NOMO-1 treated with DMSO at 0.1 percent for 48 hours (cell line): ENCODE measurements at regions not wholly inside any gene's neighbourhood (a gene's known extent, or its start where the extent isn't known, plus 50 kb on each side); places are given as distances from the start of the nearest gene placed in this dataset.

Source experiments
- DNase-seq: peaks from one replicate; lab custom pipeline; 2025; ENCODE audit not compliant: unreplicated experiment; lab: John Stamatoyannopoulos, UW

DNA sequence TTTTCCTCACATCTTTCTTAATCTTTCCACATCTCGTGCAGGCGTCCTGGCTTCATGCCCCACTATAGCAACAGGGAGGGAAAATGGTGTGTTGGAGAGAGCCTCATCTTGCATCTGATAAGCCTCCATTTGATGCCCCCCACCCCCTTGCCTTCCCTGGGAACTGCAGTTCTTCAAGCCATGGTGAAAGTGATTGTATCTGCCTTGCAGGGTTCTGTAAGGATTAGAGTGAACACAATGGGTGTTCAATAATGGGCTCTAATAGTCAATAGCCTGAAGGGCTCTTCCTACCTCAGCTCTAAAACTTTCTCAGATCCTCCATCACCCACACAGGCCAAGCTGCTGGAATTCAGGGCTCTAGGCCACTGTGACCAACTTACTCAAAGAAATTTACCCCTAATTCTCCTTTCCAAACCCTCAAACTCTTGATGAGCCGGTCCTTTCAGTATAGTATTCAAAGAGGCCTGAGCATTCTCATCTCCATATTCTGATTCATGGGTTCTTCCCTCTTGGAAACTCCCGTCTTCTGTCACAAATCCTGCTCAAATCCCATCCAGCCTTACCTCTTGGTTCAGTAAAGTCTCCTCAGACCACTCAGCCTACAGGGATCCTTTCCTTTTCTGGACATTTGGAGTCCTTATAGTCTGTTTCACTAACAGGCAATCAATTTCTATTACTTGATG lies 128.3 kb upstream of the TRIM2 start:
- no peak for DNase-seq

DNA sequence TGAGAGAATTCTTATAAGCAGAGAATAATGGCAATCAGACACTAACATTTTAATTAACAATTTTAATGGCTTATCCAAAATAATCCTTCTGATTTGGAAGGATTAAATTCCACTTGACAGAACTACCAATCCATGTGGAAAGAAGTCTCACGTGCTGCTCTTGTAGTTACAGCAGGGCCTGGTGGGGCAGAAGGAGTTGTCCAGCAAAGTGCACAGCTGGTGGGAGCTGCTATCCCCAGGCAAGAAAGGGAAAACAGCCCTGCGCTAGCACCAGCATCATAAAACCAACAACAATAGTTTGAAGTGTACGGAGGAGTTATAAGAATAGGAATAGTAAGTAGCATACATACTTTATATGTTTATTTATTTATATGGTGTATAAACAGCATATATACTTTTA lies 127.4 kb upstream of the TRIM2 start:
- no peak for DNase-seq

DNA sequence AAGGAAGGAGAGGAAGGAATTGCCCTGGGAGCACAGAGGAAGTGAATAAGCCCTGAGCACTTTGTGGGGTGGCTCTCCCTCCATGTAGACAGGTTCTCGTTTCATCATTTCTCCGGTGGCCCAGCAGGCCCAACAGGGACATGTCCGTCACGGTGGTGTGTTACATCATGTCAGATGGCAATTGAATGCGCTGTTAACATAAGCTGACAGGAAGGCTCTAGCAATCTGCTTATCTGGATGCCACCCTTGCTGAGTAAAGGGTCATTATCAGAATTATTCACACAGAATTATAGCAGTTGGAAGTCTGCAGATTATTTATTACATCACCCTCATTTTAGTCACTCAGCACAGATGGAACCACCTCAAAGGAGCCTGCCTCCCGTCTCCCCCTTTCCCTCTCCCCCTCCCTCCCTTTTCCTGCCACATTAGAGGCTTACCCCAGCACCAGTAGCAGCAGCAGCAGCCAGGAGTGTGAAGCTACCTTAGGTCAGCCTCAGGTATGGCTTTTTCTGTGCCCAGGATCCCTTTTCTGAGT lies 124.3 kb upstream of the TRIM2 start:
- DNase-seq = no peak

DNA sequence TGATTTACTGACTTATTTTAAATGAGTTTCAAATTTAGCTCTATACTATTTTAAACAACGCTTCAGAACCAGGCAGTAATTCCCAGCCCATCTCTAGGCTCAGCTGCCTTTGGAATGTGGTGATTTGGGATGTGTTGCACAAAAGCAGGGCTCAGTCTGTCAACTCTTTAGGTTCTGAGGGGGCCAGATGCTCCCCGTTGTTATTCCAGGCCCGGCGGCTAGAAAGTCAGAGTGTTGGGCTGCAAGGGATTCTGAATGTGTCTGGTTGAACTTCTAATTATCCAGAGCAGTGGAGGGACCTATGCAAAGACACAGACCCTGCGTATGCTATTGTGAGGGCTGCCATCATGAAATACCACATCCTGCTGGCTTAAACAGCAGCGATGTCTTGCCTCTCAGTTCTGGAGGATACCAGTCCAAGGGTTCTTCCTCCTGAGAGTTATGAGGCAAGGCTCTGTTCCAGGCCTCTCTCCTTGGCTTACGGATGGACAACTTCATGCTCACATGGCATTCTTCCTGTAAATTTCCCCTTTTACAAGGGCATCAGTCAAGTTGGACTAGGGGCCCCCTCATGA lies 123.2 kb upstream of the TRIM2 start:
- no peak for DNase-seq

DNA sequence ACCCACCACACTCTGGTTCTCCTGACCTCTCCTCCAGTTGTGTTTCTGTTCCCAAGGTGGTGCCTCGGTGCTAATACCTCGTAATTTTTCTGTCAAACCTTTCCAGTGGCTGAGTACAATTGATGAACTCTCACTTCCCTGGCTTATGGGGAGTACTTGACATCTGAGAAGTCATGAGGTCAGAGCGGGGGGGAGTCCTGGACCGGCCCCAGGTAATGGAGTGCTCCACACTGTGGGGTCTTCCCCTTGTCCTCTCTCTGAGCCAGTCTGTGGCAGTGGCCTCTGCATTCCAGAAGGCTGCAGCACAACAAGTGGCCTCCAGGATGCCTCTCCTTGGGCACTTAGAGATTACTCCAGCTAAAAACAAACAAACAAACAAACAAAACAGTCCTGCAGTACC lies 122.5 kb upstream of the TRIM2 start:
- no peak for DNase-seq

DNA sequence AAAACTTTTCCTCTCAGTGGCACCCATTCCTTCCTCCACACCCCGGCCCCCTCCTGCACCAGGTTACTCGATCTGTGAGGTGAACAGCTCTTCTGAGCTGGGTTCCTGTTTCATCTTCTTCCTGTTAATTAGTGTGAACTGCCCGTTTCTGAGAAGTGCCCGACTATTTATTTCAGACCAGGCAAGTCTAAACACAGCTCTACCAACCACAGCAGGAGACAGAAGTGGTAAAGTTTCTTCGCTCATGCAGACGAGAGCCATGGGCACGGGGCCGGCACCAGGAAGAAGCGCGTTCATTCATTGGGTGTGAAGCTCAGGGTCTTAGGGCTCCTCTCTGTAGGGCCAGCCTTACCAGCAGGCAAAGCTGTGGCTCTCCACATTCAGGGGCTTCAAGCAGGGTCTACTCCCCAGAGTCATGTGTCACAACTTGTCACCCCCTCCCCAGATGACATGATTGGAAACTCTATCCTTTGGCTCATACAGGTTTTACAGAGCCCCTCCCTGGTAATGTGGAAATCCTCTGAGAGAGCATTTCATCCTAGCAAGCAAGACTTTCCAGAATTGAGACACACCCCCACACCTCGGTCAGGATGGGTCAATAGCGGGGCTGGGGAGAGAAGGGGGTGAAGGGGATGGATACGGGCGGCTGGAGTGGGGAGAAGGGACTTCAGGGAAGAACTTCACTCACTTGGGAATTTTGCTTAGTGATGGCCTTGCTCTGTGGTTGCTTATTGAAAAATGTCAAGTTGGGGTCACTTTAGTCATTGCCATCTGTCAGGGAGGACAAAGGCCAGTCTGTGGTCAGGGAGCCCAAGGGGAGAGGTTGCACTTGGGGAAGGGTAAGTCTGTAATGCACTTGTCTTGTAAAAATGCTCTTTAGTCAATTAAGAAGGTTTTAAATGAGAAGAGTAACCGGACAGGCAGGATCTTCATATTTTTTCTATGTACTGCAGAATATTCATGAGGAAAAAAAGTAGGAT lies 121.6 kb upstream of the TRIM2 start:
- peak; percentile 87 for DNase-seq

DNA sequence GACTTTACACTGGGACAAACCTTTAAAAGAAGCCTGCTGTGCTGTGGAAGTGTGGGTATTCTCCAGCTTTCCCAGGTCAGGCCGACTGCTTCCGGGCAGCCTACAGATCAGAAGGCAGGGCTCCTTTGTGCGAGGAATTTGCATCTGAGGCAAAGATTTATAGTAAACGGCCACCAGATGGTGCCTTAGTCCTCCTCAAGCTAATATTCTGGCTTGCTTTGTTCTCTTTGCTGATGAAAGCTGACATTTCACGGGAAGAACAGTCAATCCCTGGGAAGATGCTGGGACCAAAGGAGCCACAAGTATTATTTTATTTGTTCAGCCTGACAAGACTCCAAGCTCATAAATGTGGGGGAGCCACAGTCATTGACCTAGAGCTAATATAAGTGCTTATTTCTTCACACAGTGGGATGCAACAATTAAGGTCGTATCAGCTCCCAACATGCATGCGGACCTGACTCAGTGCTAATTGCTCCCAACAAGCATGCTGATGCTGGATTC lies 120.7 kb upstream of the TRIM2 start:
- peak; percentile 67 for DNase-seq

DNA sequence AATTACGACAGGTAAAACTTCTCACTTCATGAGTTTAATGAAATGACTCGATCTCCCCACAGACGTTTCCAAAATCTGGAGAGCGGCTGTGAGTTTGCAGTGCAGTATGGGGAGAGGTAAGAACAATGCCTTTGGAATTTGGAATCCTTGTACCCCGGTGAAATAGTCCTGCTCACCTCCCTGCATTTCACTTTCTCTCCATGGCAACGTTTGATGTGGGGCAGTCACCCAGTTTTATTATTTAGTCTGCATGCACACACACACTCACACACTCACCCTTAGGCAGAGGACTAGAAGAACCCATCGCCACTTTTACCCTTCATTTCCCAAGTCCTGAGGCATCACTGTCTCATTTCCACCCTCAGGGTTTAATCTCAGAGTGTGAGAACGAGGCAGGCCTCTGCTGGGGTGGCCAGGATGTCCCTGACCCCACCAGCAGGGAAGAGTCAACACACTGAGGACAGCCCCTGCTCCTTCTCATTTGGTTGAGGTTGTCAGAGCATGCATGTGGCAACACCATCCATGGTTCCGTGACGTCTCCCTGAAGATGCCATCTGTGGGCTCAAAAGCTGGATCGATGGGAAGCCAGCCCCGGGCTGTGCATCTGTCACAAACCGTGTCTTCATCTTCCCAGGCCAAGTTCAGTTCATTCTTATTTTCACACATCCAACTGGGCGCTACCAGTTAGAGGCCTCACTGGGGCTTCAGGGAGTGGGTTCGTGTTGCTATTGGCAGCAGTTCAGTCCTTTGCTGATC lies 119.8 kb upstream of the TRIM2 start:
- no peak for DNase-seq

DNA sequence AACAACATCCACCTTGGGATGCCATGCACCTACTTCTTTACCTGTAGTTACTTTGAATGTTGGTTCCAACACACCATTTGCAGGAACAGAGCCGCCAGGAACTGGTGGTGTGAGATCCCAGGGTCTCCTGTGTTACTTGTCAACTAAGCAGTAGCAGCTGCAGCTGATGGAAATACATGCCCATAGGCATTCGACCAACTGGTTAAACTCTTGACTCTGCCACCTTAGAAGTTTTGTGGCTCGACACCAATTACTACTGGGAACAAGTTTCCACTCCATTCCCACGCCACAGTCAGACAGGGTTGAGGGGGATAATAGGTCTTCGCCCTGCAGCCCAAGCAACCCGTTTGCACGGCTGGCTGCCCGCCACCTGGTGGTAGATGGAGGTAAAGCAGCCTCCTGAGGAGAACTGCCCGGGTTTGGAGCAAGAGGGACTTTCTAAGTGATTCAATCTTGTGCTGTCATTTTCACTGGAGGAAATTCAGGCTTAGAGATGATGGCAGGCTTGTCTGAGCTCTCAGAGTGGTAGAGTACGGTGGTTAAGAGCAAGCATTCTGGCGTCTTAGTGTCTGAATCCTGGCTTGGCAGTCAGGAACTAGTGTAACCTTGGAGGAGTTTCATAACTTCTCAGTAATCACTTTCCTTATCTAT lies 119.1 kb upstream of the TRIM2 start:
- peak; percentile 60 for DNase-seq

DNA sequence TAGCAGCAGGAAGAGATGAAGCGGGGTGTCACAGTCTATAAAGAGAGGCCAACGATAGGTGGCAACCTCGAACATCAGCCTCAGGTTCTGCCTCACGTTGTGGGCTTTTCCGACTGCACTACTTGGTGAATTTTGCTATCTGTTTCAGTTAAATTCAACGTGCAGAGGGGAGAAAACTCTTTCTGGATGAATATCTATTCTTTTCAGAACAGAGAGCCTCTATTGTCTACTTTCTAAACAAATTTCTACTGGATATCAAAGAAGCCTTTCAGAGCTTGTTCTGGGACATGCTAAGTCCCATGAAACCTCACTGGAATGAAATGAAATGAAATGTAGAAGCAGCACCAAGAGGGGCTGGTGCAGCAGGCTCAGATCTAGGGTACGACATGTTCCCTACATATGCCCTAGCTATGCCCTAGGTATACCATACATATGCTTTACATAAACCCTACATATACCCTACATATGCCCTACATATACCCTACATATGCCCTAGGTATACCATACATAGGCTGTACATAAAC lies 116.5 kb upstream of the TRIM2 start:
- no peak for DNase-seq

DNA sequence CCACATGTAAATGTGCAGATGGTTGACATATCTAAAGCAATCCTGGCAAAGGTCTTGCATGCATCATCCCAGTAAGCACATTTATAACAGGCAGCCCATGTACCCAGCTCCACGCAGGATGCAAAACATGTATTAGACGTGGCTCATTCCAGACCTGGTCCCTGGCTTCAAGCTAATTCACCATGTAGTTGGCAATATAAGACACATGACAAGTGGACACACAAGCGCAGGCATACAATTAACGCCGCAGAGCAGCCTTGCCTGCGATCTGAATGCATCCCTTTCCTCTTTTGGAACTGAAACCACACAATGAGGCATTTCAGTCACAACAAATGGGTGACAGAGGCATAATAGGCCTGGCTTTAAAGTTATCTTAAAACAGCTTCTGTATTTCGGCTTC lies 114.5 kb upstream of the TRIM2 start:
- no peak for DNase-seq

DNA sequence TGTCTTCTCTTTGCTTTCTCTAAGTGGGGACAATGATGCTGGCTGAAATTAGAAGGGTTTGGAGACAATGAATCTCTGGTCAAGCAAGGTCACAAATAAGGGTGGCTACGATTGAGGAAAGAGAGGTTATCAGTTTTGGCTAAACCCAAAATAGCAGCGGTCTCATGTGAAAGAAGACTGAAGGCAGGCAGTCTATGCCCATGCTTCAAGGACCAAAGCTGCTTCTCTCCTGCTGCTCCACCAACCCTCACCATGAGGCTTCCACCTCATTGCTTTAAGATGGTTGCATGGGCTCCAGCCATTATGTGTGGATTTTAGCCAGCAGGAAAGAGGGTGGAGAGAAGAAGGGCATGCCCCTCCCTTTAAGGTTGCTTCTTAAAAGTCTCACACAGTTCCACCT lies 114.1 kb upstream of the TRIM2 start:
- no peak for DNase-seq

DNA sequence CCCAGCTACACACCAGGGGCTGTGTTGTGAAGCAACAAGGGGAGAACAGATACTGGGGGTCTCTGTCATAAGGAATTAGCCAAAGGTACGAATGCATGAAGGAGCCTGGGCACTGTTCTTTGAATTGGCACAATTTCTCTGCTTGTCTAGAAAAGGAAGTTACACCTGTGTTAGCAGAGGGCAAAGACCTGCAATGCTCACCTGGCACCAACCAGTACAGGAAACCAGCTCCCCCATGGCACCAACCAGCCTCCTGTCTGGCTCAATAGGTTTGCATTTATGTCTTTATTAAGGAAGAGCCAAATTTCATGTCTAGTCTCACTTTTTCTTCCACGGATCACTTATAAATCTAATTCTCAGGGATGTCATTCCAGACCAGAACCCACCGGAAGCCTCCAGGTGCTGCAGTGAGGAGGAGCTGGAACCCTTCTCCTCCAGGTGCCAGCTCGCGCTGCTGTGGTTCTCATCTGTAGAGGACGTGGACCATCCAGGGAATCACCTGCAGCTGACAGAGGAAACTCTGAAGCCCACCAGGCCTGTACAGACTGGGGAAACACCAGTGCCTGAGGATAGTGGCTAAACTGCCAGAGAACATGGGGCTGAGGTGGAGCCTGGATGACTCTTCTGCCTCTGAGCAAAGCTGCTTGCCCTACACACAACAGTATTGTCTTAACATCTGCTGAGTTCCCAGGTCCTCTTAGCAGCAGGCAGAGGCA lies 113.4 kb upstream of the TRIM2 start:
- DNase-seq = no peak

DNA sequence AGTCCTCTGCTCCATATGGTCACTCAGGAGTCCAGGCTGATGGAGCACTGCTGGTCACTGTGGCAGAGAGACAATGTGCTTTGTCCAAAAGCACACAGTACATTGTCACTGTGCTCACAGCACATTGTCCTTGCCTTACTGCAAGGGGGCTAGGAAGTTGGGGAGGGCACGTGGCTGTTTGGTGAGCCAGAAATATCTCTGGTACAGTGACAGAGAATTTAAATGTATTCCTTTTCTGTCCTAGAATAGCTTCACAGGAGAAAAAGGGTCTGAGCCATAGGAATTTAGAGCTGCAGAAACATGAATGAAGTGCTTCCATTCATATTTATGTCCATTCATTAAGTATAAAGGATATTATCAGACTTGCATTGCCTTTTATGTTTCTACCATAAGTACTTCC lies 110.8 kb upstream of the TRIM2 start:
- DNase-seq = no peak

DNA sequence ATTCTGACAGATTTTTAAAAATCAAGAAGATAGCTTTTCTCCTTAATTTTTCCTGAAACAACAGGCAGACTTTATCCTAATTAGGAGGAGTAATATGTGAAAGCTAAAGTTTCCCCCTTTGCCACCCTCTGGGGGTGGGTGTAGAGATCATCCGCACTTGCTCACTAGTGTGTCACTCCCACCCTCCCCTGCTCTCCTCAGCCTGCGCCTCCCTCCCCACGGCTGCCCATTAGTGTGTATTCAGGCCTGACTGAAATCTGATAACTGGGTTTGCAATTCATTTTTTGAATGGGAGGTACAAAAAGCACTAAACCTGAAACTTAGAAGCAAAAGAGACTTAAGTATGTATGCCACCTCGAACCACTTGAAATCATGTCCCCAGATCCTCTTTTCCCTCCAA lies 110.4 kb upstream of the TRIM2 start:
- no peak for DNase-seq

DNA sequence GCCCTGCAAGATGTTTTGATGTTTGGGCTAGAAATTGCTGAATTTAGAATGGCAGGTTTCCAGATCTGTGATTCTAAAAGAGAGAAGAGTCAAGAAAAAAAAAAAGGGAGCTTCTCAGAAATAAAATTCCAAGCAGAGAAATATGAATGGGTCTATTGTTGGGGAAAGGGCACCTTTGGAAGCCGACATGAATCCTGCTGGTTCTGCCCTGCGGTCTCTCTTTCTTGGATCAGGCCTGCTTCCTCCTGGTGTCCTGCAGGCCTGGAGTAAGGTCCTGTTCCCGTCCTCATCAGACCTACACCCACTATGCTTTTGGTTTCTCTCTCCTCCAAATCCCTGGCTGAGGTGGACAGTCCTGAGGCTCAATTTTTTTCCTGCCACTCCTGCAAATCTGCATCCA lies 109.8 kb upstream of the TRIM2 start:
- no peak for DNase-seq

DNA sequence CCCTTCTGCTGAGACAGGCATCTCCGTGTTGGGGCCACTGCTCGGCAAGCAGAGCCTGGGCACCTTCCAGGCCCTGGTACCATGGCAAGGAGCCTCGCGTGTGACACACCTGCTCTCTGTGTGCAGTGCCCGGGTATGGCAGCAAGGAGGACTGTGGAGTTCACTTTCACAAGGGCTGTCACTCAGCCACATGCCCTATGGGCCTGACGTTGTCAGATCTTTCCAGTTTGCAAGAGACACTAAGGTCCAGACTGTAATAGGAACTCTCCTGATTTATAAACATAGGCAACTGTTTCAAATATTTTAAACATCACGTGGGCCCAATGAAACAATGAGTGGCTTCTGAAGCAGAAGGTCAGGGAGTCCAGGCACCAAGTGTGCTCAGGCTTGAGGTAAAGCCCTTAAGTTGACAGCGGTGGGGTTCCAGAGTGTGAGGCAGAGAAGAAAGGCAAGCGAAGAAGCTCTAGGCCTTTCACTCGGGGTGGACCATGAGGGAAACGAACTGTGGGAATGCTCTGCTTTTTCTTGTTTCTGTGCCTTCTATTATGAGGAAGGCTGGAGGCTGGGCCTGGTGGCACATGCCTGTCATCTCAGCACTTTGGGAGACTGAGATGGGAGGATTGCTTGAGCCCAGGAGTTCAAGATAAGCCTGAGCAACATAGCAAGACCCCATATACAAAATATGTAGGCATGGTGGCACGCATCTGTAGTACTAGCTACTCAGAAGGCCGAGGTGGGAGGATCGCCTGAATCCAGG lies 108.6 kb upstream of the TRIM2 start:
- DNase-seq = no peak

DNA sequence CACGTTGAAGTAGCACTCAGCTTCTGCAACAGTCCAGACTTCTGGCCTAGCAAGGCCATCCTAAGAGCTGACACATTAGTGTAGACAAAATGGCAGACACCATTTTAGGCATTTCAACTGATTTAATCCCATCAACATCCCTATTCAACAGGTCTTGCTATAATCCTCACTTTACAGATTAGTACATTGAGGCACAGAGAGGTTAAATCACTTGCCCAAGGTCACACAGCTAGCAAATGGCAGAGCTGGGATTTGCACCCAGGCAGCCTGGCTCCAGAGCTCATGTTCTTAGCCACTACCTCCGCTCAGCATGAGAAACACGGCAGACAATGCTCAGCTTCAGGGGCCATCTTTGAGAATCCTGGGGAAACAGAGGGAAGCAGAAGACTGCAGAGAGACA lies 107.9 kb upstream of the TRIM2 start:
- DNase-seq = no peak

DNA sequence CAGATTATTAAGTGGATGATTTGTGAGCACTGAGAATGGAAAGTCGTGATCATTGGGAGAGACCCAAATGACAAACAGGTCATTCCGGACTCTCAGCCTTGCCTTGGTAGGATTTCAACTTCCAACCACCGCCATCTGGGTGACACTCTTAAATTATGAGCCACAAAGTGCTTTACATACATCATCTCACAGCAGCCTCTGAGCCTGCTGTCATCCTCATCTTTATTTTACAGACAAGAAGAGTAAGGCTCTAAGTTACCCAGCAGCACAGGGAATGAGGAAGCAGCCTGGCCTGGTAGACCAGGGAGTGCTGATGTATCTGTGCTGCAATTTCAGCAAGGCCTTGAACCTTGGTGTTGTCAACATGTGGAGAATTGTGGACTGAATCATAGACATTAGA lies 105.8 kb upstream of the TRIM2 start:
- no peak for DNase-seq
